ENCODE measurements at regions not wholly inside any gene's neighbourhood (a gene's known extent, or its start where the extent isn't known, plus 50 kb on each side); places are given as distances from the start of the nearest gene placed in this dataset.

DNA sequence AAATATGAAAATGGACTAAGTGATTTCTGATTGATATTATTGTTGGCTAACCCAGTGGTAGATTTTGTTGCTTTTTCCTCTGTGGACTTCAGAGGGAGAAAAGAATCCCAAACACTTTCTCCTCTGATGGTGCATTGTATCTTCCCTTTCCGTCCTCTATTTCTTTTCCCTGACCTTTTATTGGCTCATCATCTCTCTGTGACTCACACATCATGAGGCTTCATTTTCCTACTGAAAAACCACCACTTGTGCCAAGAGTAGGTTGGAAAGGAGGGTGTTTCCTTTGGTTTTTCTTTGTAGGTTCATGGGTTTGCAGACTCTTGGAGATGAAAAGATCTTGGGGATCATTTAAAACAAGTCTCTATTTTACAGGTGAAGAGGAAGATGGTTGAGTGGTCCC is 311.7 kb upstream of the JAG1 start:
- TF ChIP-seq, protein P1, sequence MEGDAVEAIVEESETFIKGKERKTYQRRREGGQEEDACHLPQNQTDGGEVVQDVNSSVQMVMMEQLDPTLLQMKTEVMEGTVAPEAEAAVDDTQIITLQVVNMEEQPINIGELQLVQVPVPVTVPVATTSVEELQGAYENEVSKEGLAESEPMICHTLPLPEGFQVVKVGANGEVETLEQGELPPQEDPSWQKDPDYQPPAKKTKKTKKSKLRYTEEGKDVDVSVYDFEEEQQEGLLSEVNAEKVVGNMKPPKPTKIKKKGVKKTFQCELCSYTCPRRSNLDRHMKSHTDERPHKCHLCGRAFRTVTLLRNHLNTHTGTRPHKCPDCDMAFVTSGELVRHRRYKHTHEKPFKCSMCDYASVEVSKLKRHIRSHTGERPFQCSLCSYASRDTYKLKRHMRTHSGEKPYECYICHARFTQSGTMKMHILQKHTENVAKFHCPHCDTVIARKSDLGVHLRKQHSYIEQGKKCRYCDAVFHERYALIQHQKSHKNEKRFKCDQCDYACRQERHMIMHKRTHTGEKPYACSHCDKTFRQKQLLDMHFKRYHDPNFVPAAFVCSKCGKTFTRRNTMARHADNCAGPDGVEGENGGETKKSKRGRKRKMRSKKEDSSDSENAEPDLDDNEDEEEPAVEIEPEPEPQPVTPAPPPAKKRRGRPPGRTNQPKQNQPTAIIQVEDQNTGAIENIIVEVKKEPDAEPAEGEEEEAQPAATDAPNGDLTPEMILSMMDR (conservative IDR thresholded peaks at IDR 0.05 in 1 of 2, IDR thresholded peaks at IDR 0.05 in 1 of 2; ENCODE audit: extremely low read depth in 1 of 2, insufficient read depth in 1 of 2, low read depth in 1 of 2, low read length in 2 of 2), result no peak
- no peak for TF ChIP-seq EZH2 (IDR thresholded peaks at IDR 0.05; ENCODE audit: borderline replicate concordance, low read length)

Measured in mammary epithelial cell (primary cell).